ENCODE measurements at regions not wholly inside any gene's neighbourhood (a gene's known extent, or its start where the extent isn't known, plus 50 kb on each side); places are given as distances from the start of the nearest gene placed in this dataset.
"Not testable (repeated sequence)": the region's sequence is repeated elsewhere in the genome, so short reads cannot be mapped to it uniquely, and the experiment has no call there.

GRCh38 chr20:41685145-41685544, 67.0 kb upstream of the CHD6 start:
- H3K79me2 ChIP-seq (ENCODE audit: control insufficient read depth in 1 of 2, insufficient read depth in 2 of 2, low read length in 2 of 2); H4K91ac ChIP-seq (replicated peaks; ENCODE audit: insufficient read length, low read length); H2BK5ac ChIP-seq (ENCODE audit: low read depth, low read length); H3K4me1 ChIP-seq (replicated peaks in 1 of 4; ENCODE audit: control insufficient read depth in 3 of 4, insufficient read depth in 4 of 4, low read length in 3 of 4); H3K18ac ChIP-seq (ENCODE audit: extremely low read depth, low read length); H3K9me3 ChIP-seq (ENCODE audit: insufficient read depth in 2 of 2, low read depth in 1 of 2, low read length in 1 of 2); H2AK5ac ChIP-seq (ENCODE audit: low read depth, low read length); POLR2A ChIA-PET (ENCODE audit: partially characterized antibody); H3K9ac ChIP-seq (replicated peaks in 1 of 4; ENCODE audit: extremely low read depth in 1 of 4, low read depth in 3 of 4, low read length in 3 of 4); H3K14ac ChIP-seq (ENCODE audit: insufficient read length); H2AFZ ChIP-seq (ENCODE audit: low read length); H3K27ac ChIP-seq (ENCODE audit: low read depth, low read length); H2BK15ac ChIP-seq (ENCODE audit: low read length); H2BK20ac ChIP-seq (ENCODE audit: low read length); CTCF ChIA-PET (ENCODE audit: partially characterized antibody); H4K8ac ChIP-seq (ENCODE audit: extremely low read depth, insufficient read depth, low read length); H3K4me2 ChIP-seq (ENCODE audit: insufficient read depth in 1 of 2, low read depth in 2 of 2, low read length in 2 of 2); H4K20me1 ChIP-seq (replicated peaks in 1 of 2; ENCODE audit: control insufficient read depth in 1 of 2, insufficient read depth in 2 of 2, low read length in 2 of 2); H4K5ac ChIP-seq (ENCODE audit: insufficient read length, low read depth, low read length); H2BK12ac ChIP-seq (ENCODE audit: low read depth, low read length); H3K4me3 ChIP-seq (ENCODE audit: extremely low read depth in 1 of 4, insufficient read depth in 2 of 4, low read depth in 3 of 4, low read length in 4 of 4); H3K23ac ChIP-seq (ENCODE audit: insufficient read length); H3K23me2 ChIP-seq (ENCODE audit: low read depth, low read length); H3K4ac ChIP-seq (replicated peaks; ENCODE audit: insufficient read length, low read depth, low read length); H3K27me3 ChIP-seq (replicated peaks in 1 of 4; ENCODE audit: control insufficient read depth in 3 of 4, extremely low read depth in 1 of 4, insufficient read depth in 3 of 4, low read length in 3 of 4); H2BK120ac ChIP-seq (replicated peaks; ENCODE audit: low read depth, low read length); H3K79me1 ChIP-seq (ENCODE audit: low read depth, low read length); H3K56ac ChIP-seq (replicated peaks; ENCODE audit: insufficient read length, low read depth, low read length); H3K36me3 ChIP-seq (ENCODE audit: control insufficient read depth in 2 of 4, insufficient read depth in 4 of 4, low read length in 3 of 4); FAIRE-seq; DNase-seq (ENCODE audit: low read depth in 1 of 2, low spot score in 2 of 2): not testable (repeated sequence)
- WGBS, 2 experiments (ENCODE audit: extremely low coverage in 1 of 2, insufficient coverage in 1 of 2, insufficient read length in 1 of 2, insufficient replicate concordance in 2 of 2, low coverage in 1 of 2, low lambda C conversion rate in 2 of 2, missing lambda C conversion rate in 1 of 2), result 96% methylated on average over 4 of the region's 4 CpGs; no CpG with 5 or more reads in 1 of the 2 experiments

Measured in H1 (cell line).